Upper lobe of left lung (tissue), 6 donors: ENCODE measurements at regions not wholly inside any gene's neighbourhood (a gene's known extent, or its start where the extent isn't known, plus 50 kb on each side); places are given as distances from the start of the nearest gene placed in this dataset.
"Not testable (repeated sequence)": the region's sequence is repeated elsewhere in the genome, so short reads cannot be mapped to it uniquely, and the experiment has no call there.

Source experiments
- ATAC-seq, 2 donors: fragments of 200-7000 bp; cut with Tn5 transposase; one replicate each; pipeline ENCODE4 v1.9.1; 2022; ENCODE audit warnings: mild to moderate bottlenecking in 2 of 2, moderate library complexity in 2 of 2; ENCODE audit not compliant: low FRiP score in 2 of 2
- DNase-seq, 2 donors: peaks; one replicate each; pipeline ENCODE4 v3.0.0-alpha.2; 2019 to 2020
- H3K27ac ChIP-seq, 4 donors: fragments of 200-600 bp; sonication (generic); one replicate each; pipeline ENCODE4 v1.5.1; 2016 to 2019
- H3K27me3 ChIP-seq, 4 donors: fragments of 200-600 bp; sonication (generic); one replicate each; pipeline ENCODE4 v1.5.1; 2017 to 2019
- H3K36me3 ChIP-seq, 4 donors: fragments of 200-600 bp; sonication (generic); one replicate each; pipeline ENCODE4 v1.5.1; 2016 to 2019
- H3K4me1 ChIP-seq, 4 donors: fragments of 200-600 bp; sonication (generic); one replicate each; pipeline ENCODE4 v1.5.1; 2018 to 2019
- H3K4me3 ChIP-seq, 4 donors: fragments of 200-600 bp; sonication (generic); one replicate each; pipeline ENCODE4 v1.5.1; 2017 to 2019; ENCODE audit warnings: mild to moderate bottlenecking in 2 of 4, moderate library complexity in 1 of 4
- H3K9me3 ChIP-seq, 4 donors: fragments of 200-600 bp; sonication (generic); one replicate each; pipeline ENCODE4 v1.5.1; 2018 to 2019
- EP300 ChIP-seq, 4 donors: sonication (generic); formaldehyde crosslinking; IDR thresholded peaks; one replicate each; pipeline ENCODE4 v1.5.1; 2017; ENCODE audit warnings: antibody characterized with exemption in 4 of 4, control low read depth in 2 of 4
- POLR2A ChIP-seq, 4 donors: fragments of 450-650 bp; IDR thresholded peaks; one replicate each; pipeline ENCODE4 v1.5.1; 2016 to 2017; ENCODE audit warnings: antibody characterized with exemption in 4 of 4, mild to moderate bottlenecking in 2 of 4
- POLR2AphosphoS5 ChIP-seq, 2 donors: sonication (generic); formaldehyde crosslinking; IDR thresholded peaks; one replicate each; pipeline ENCODE4 v1.5.1; 2017; ENCODE audit warnings: antibody characterized with exemption in 2 of 2
- WGBS, 2 donors: methylation state at CpG; one replicate each; pipeline ENCODE4 v1.1.5; 2017 to 2018; 5-methylcytosine and 5-hydroxymethylcytosine counted together
- TF ChIP-seq, protein P1 (sequence below), 6 experiments: fragments of 450-650 bp in 4 of 6; fragments of 200-600 bp in 2 of 6; sonication (generic) in 2 of 6; IDR thresholded peaks; one replicate each; pipeline ENCODE4 v1.5.1; 2016 to 2019; ENCODE audit warnings: antibody characterized with exemption in 6 of 6
- donor health status: DM: no; HTN: no; CAD: no; lungs with moderate emphysema.
- donor health status: DM: no; HTN: yes; CAD: no; lungs with severe emphysema.

DNA sequence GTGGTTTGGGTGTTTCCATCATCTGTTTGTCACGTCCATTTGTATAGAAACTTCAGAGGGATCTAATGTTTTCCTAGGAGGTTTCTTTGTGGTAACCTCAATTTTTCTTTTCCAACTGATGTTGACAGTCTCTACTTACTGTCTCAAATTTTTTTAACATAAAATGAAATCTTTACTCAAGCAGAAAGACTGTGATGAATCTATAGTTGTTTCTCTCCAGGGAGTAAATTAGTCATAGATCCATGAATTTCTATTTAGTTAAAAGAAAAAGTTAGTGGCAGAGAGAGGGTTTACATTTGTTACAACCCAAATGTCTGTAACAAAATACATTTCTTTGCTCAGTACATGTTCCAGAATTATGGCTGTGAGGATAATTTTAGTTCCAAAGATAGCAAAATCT, 161.6 kb downstream of the DISP1 start:
- no peak for ATAC-seq
- Histone ChIP-seq H3K9me3 (no peaks in the 10 kb centered on the region), H3K27me3 (no peaks in the 10 kb centered on the region), H3K4me3 (no peak overlapping the region), H3K27ac (no peak overlapping the region), H3K4me1 (peaks cover 0 to 15% (median 6%) of the 10 kb centered on the region in 4 donors), H3K36me3 (no peaks in the 10 kb centered on the region)
- WGBS, 2 donors, result 81 to 85% methylated on average over 1 of the region's 1 CpG
- DNase-seq, result no peak
- TF ChIP-seq, protein P1, sequence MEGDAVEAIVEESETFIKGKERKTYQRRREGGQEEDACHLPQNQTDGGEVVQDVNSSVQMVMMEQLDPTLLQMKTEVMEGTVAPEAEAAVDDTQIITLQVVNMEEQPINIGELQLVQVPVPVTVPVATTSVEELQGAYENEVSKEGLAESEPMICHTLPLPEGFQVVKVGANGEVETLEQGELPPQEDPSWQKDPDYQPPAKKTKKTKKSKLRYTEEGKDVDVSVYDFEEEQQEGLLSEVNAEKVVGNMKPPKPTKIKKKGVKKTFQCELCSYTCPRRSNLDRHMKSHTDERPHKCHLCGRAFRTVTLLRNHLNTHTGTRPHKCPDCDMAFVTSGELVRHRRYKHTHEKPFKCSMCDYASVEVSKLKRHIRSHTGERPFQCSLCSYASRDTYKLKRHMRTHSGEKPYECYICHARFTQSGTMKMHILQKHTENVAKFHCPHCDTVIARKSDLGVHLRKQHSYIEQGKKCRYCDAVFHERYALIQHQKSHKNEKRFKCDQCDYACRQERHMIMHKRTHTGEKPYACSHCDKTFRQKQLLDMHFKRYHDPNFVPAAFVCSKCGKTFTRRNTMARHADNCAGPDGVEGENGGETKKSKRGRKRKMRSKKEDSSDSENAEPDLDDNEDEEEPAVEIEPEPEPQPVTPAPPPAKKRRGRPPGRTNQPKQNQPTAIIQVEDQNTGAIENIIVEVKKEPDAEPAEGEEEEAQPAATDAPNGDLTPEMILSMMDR (IDR thresholded peaks at IDR 0.05), result no peak
- TF ChIP-seq POLR2AphosphoS5 (IDR thresholded peaks at IDR 0.05) (no peak), EP300 (IDR thresholded peaks at IDR 0.05) (no peak), POLR2A (IDR thresholded peaks at IDR 0.05) (no peak)

DNA sequence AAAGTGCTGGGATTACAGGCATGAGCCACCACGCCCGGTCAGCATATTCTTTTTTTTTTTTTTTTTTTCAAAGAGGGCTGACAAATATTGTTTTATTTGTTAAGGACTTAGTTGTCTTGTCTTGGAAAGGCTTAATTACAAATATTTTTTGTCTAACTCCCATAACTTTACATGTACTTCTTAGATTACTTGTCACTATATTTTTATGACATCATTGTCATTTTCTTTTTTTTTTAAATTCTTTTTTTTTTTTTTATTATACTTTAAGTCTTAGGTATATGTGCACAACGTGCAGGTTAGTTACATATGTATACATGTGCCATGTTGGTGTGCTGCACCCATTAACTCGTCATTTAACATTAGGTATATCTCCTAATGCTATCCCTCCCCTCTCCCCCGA, 162.5 kb downstream of the DISP1 start:
- not testable (repeated sequence) for DNase-seq, ATAC-seq

GRCh38 chr1:222979561-222979960, 163.5 kb downstream of the TLR5 start:
- Histone ChIP-seq H3K4me1 (peaks cover 0 to 11% (median 5%) of the 10 kb centered on the region in 4 donors), H3K27me3 (no peaks in the 10 kb centered on the region), H3K9me3 (no peaks in the 10 kb centered on the region), H3K36me3 (no peaks in the 10 kb centered on the region), H3K4me3 (no peak overlapping the region), H3K27ac (peak overlapping the region in 1 of 4 donors; percentile 10)
- ATAC-seq (no peak), DNase-seq (no peak)
- TF ChIP-seq POLR2AphosphoS5 (IDR thresholded peaks at IDR 0.05), result no peak
- no peak for TF ChIP-seq POLR2A (IDR thresholded peaks at IDR 0.05)
- TF ChIP-seq, protein P1 (IDR thresholded peaks at IDR 0.05), result no peak
- WGBS, 2 donors, result 64 to 72% methylated on average over 5 of the region's 5 CpGs

More for the DNA sequence above, 162.5 kb downstream of the DISP1 start:
- whole genome bisulfite sequencing, 2 donors, result 93 to 100% methylated on average over 4 of the region's 5 CpGs
- not testable (repeated sequence) for H3K4me3 ChIP-seq, H3K9me3 ChIP-seq, H3K27me3 ChIP-seq, H3K27ac ChIP-seq, H3K36me3 ChIP-seq
- H3K4me1 ChIP-seq, result peaks cover 0 to 15% (median 6%) of the 10 kb centered on the region in 4 donors

DNA sequence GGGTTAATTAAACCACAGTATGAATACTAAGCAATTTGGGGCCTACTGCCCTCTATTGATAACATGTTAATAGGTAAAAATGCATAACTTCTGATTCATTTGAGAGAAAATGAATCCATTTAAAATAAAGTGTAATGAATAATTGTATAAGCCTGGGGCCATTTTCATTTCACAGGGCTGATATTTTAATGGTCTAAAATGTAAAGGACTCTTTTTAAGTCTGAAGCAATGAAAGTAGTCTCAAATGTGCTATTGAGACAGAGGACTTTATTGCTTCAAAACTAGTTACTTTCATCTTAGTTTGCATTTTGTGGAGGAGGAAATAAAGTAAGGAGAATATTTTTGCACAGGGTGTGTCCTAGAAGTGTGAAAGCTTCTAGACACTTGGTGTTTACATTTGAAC, 155.4 kb downstream of the TLR5 start:
- DNase-seq, result no peak
- no peak for ATAC-seq
- H3K4me1 ChIP-seq, result peaks cover 0 to 8% (median 0%) of the 10 kb centered on the region in 4 donors
- H3K27ac ChIP-seq, result no peak overlapping the region
- H3K9me3 ChIP-seq, result no peaks in the 10 kb centered on the region
- no peaks in the 10 kb centered on the region for H3K27me3 ChIP-seq
- TF ChIP-seq POLR2AphosphoS5 (IDR thresholded peaks at IDR 0.05) (no peak), POLR2A (IDR thresholded peaks at IDR 0.05) (no peak), EP300 (IDR thresholded peaks at IDR 0.05) (no peak)
- TF ChIP-seq, protein P1 (IDR thresholded peaks at IDR 0.05), result no peak
- H3K36me3 ChIP-seq, result peaks cover 0 to 6% (median 2%) of the 10 kb centered on the region in 4 donors
- no peak overlapping the region for H3K4me3 ChIP-seq

DNA sequence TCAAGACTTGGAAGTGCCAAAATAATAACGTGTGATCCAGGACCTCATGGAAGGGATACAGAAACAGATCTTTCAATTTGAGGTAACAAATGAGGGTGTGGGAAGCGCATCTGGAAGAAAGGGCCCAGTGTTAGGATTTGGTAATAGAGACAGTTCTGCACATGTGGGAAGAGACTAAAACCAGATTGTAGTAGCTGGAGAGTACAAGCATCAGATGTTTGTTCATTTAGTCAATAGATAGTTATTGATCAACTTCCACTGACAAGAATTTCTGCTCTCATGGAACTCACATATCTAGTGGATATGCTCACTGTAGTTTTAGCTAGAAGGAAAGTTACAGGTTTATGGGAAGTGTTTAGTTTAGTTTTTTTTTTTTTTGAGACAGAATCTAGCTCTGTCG, 153.6 kb downstream of the TLR5 start:
- Histone ChIP-seq H3K9me3 (no peaks in the 10 kb centered on the region), H3K4me3 (no peak overlapping the region), H3K27me3 (no peaks in the 10 kb centered on the region), H3K27ac (peak overlapping the region in 1 of 4 donors; percentile 7), H3K36me3 (peaks cover 0 to 14% (median 3%) of the 10 kb centered on the region in 4 donors), H3K4me1 (peaks cover 0 to 8% (median 2%) of the 10 kb centered on the region in 4 donors)
- ATAC-seq (no peak), DNase-seq (no peak)
- TF ChIP-seq EP300 (IDR thresholded peaks at IDR 0.05) (no peak), POLR2AphosphoS5 (IDR thresholded peaks at IDR 0.05) (no peak), POLR2A (IDR thresholded peaks at IDR 0.05) (no peak)
- TF ChIP-seq, protein P1 (IDR thresholded peaks at IDR 0.05), result no peak
- WGBS, 2 donors, result 82 to 88% methylated on average over 3 of the region's 3 CpGs
